ENCODE measurements at regions not wholly inside any gene's neighbourhood (a gene's known extent, or its start where the extent isn't known, plus 50 kb on each side); places are given as distances from the start of the nearest gene placed in this dataset.

DNA sequence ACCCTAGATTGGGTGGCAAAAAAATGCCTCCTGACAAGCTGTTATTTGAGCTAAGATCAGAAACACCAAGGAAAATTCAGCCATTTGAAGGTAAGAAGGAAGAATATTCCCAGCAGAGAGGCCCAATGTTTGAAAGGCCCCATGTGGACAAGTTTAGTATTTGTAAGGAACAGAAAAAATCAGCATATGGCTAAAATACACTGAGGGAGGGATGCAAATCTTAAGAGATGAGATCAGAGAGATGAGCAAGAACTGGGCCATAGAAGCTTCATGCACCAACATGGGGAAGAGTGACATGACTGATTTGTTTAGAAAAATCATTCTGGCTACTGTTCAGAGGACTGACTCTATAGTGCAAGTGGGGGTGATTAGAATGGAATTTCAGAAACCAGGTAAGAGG, 496.8 kb upstream of the SOX5 start:
- H3K36me3 ChIP-seq: no peaks in the 10 kb centered on the region
- H3K27ac ChIP-seq: no peak overlapping the region
- H3K9me3 ChIP-seq: no peaks in the 10 kb centered on the region
- H3K4me3 ChIP-seq (ENCODE audit: low read depth in 1 of 2, low read length in 1 of 2): no peak overlapping the region
- no peaks in the 10 kb centered on the region for H3K27me3 ChIP-seq
- TF ChIP-seq, protein P1, sequence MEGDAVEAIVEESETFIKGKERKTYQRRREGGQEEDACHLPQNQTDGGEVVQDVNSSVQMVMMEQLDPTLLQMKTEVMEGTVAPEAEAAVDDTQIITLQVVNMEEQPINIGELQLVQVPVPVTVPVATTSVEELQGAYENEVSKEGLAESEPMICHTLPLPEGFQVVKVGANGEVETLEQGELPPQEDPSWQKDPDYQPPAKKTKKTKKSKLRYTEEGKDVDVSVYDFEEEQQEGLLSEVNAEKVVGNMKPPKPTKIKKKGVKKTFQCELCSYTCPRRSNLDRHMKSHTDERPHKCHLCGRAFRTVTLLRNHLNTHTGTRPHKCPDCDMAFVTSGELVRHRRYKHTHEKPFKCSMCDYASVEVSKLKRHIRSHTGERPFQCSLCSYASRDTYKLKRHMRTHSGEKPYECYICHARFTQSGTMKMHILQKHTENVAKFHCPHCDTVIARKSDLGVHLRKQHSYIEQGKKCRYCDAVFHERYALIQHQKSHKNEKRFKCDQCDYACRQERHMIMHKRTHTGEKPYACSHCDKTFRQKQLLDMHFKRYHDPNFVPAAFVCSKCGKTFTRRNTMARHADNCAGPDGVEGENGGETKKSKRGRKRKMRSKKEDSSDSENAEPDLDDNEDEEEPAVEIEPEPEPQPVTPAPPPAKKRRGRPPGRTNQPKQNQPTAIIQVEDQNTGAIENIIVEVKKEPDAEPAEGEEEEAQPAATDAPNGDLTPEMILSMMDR (IDR thresholded peaks at IDR 0.05): no peak
- no peaks in the 10 kb centered on the region for H3K4me1 ChIP-seq (ENCODE audit: control insufficient read depth in 1 of 2, insufficient read depth in 1 of 2, low read depth in 1 of 2, low read length in 1 of 2)

DNA sequence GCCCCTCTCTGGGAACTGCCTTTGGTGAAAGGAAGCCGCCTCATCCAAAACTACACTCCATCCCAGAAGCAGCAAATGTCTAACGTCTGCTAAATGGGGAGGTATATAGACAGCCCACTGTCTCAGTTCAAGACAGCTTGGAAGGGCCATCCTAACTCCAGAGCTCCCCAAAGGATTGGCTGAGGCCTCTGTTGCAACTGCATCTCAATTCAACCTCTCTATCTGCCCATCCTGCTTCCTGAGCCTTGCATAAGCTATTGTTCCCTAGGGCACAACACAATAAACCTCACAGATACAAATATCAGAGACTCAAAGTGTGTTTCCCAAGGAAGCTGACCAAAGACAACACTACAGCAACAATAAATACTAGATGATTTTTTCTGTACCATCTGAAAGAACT, 495.2 kb upstream of the SOX5 start:
- Histone ChIP-seq H3K27me3 (no peaks in the 10 kb centered on the region), H3K9me3 (no peaks in the 10 kb centered on the region), H3K4me3 (ENCODE audit: low read depth in 1 of 2, low read length in 1 of 2) (no peak overlapping the region), H3K36me3 (no peaks in the 10 kb centered on the region), H3K4me1 (ENCODE audit: control insufficient read depth in 1 of 2, insufficient read depth in 1 of 2, low read depth in 1 of 2, low read length in 1 of 2) (no peaks in the 10 kb centered on the region), H3K27ac (no peak overlapping the region)
- TF ChIP-seq, protein P1 (IDR thresholded peaks at IDR 0.05): no peak

DNA sequence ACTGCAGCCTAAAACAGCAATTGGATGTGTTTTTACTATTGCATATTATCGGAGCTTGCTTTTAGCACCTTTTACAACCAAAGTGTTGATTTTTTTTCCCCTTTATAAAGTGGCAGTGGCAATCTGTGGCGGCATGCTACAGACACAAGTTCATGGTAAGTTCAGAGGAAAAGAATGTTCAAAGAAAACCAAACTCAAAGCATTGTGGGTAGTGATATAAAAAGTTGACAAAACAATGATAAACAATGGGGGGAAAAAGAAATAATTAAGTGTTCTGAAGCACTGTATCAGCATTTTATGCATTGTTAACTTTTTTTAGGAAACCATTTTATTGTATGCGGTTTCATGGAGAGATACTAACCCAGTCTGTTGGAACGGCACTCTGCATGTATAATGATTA, 492.0 kb upstream of the SOX5 start:
- H3K27ac ChIP-seq: no peak overlapping the region
- no peaks in the 10 kb centered on the region for H3K36me3 ChIP-seq
- no peak overlapping the region for H3K4me3 ChIP-seq (ENCODE audit: low read depth in 1 of 2, low read length in 1 of 2)
- no peaks in the 10 kb centered on the region for H3K27me3 ChIP-seq
- no peaks in the 10 kb centered on the region for H3K4me1 ChIP-seq (ENCODE audit: control insufficient read depth in 1 of 2, insufficient read depth in 1 of 2, low read depth in 1 of 2, low read length in 1 of 2)
- no peaks in the 10 kb centered on the region for H3K9me3 ChIP-seq
- TF ChIP-seq, protein P1 (IDR thresholded peaks at IDR 0.05): no peak

DNA sequence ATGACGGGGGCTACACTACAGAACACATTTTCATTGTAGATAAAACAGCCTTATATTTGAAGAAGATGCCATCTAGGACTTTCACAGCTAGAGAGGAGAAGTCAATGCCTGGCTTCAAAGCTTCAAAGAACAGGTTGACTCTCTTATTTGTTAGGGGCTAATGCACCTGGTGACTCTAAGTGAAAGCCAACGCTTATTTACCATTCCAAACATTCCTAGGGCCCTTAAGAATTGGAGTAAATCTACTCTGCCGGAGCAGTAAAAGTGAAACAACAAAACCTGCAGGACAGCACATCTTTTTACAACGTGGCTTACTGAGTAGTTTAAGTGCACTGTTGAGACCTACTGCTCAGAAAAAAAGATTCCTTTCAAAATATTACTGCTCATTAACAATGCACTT, 487.2 kb upstream of the SOX5 start:
- H3K27me3 ChIP-seq: no peaks in the 10 kb centered on the region
- no peaks in the 10 kb centered on the region for H3K4me1 ChIP-seq (ENCODE audit: control insufficient read depth in 1 of 2, insufficient read depth in 1 of 2, low read depth in 1 of 2, low read length in 1 of 2)
- H3K36me3 ChIP-seq: no peaks in the 10 kb centered on the region
- H3K4me3 ChIP-seq (ENCODE audit: low read depth in 1 of 2, low read length in 1 of 2): no peak overlapping the region
- no peak overlapping the region for H3K27ac ChIP-seq
- H3K9me3 ChIP-seq: no peaks in the 10 kb centered on the region
- TF ChIP-seq, protein P1 (IDR thresholded peaks at IDR 0.05): no peak

DNA sequence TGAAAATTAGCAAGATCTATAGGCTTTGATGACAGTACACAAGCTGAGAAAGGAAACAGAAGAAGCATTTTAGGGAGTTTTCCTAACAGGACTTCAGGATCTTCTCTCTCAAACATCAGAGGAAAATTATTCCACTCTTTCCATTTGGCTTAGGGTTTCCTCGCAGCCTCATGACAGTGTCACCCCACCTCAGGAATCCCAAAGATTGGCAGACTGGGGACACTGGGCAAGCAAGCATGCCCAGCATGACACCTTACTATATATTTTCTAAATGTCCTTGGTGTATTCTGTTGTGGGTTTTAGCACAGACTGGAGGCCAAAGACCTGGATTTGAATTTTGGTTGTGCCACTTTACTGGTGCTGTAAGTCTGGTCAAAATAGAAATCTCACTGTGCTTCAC, 482.4 kb upstream of the SOX5 start:
- Histone ChIP-seq H3K4me3 (ENCODE audit: low read depth in 1 of 2, low read length in 1 of 2) (no peak overlapping the region), H3K9me3 (no peaks in the 10 kb centered on the region), H3K27me3 (no peaks in the 10 kb centered on the region), H3K27ac (no peak overlapping the region), H3K4me1 (ENCODE audit: control insufficient read depth in 1 of 2, insufficient read depth in 1 of 2, low read depth in 1 of 2, low read length in 1 of 2) (no peaks in the 10 kb centered on the region), H3K36me3 (no peaks in the 10 kb centered on the region)
- TF ChIP-seq, protein P1 (IDR thresholded peaks at IDR 0.05): no peak

DNA sequence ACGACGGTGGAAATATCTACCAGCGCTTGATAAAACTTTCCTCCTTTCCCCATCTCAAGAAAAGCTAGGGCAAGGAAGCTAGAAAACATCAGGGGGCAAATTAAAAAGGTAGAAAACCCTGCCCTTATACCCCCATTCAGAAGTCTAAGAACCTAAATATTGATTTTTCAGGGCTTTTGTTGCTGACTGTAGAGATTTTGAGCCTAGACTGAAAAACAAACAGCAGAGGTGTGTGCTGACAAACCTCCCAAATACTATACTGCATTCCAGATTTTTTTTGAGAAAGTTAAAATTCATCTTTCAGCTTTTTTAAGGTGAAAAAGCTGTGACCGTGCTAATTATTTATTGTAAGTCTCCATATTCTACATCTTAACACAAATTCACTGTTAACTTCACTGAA, 478.3 kb upstream of the SOX5 start:
- no peak overlapping the region for H3K27ac ChIP-seq
- no peaks in the 10 kb centered on the region for H3K27me3 ChIP-seq
- TF ChIP-seq, protein P1 (IDR thresholded peaks at IDR 0.05): no peak
- H3K4me3 ChIP-seq (ENCODE audit: low read depth in 1 of 2, low read length in 1 of 2): no peak overlapping the region
- no peaks in the 10 kb centered on the region for H3K36me3 ChIP-seq
- H3K9me3 ChIP-seq: no peaks in the 10 kb centered on the region
- H3K4me1 ChIP-seq (ENCODE audit: control insufficient read depth in 1 of 2, insufficient read depth in 1 of 2, low read depth in 1 of 2, low read length in 1 of 2): no peaks in the 10 kb centered on the region
